ENCODE measurements at regions not wholly inside any gene's neighbourhood (a gene's known extent, or its start where the extent isn't known, plus 50 kb on each side); places are given as distances from the start of the nearest gene placed in this dataset.

- Histone ChIP-seq H3K27ac (ENCODE audit: insufficient read depth in 1 of 2, low read depth in 1 of 2, low read length in 2 of 2, poor library complexity in 1 of 2, severe bottlenecking in 2 of 2) (no peak overlapping the region), H3K4me3 (ENCODE audit: control insufficient read depth in 1 of 7, extremely low read depth in 1 of 7, insufficient read depth in 4 of 7, low read depth in 2 of 7, low read length in 6 of 7) (no peak overlapping the region), H3K27me3 (replicated peaks in 2 of 5; ENCODE audit: control insufficient read depth in 4 of 5, insufficient read depth in 5 of 5, low read length in 4 of 5) (no peaks in the 10 kb centered on the region), H3K36me3 (ENCODE audit: control insufficient read depth in 4 of 4, insufficient read depth in 4 of 4, low read length in 3 of 4) (no peaks in the 10 kb centered on the region), H3K4me1 (ENCODE audit: control extremely low read depth in 1 of 4, control insufficient read depth in 4 of 4, insufficient read depth in 4 of 4, low read length in 3 of 4) (no peaks in the 10 kb centered on the region), H3K9me3 (ENCODE audit: control extremely low read depth in 1 of 5, control insufficient read depth in 4 of 5, insufficient read depth in 2 of 5, low read depth in 1 of 5, low read length in 4 of 5) (no peaks in the 10 kb centered on the region)
- CTCF ChIA-PET, result no interaction called here
- POLR2A ChIA-PET, result no interaction called here
- DNase-seq, result no peak
- 100% methylated on average over 2 of the region's 7 CpGs for WGBS (ENCODE audit: insufficient coverage)
Observed at GRCh38 chr4:42809419-42810084, 83.0 kb upstream of the GRXCR1 start.

- DNase-seq, result no peak
- Histone ChIP-seq H3K4me3 (ENCODE audit: control insufficient read depth in 1 of 7, extremely low read depth in 1 of 7, insufficient read depth in 4 of 7, low read depth in 2 of 7, low read length in 6 of 7) (no peak overlapping the region), H3K27ac (ENCODE audit: insufficient read depth in 1 of 2, low read depth in 1 of 2, low read length in 2 of 2, poor library complexity in 1 of 2, severe bottlenecking in 2 of 2) (no peak overlapping the region), H3K9me3 (ENCODE audit: control extremely low read depth in 1 of 5, control insufficient read depth in 4 of 5, insufficient read depth in 2 of 5, low read depth in 1 of 5, low read length in 4 of 5) (peaks cover 0 to 25% (median 9%) of the 10 kb centered on the region in 5 experiments), H3K27me3 (replicated peaks in 2 of 5; ENCODE audit: control insufficient read depth in 4 of 5, insufficient read depth in 5 of 5, low read length in 4 of 5) (no peaks in the 10 kb centered on the region), H3K36me3 (ENCODE audit: control insufficient read depth in 4 of 4, insufficient read depth in 4 of 4, low read length in 3 of 4) (no peaks in the 10 kb centered on the region), H3K4me1 (ENCODE audit: control extremely low read depth in 1 of 4, control insufficient read depth in 4 of 4, insufficient read depth in 4 of 4, low read length in 3 of 4) (no peaks in the 10 kb centered on the region)
- ChIA-PET CTCF (no interaction called here), POLR2A (no interaction called here)
- 100% methylated on average over 1 of the region's 3 CpGs for WGBS (ENCODE audit: insufficient coverage)
Observed at GRCh38 chr4:42806303-42806835, 86.1 kb upstream of the GRXCR1 start.

- Histone ChIP-seq H3K4me1 (ENCODE audit: control extremely low read depth in 1 of 4, control insufficient read depth in 4 of 4, insufficient read depth in 4 of 4, low read length in 3 of 4) (no peaks in the 10 kb centered on the region), H3K27me3 (replicated peaks in 2 of 5; ENCODE audit: control insufficient read depth in 4 of 5, insufficient read depth in 5 of 5, low read length in 4 of 5) (no peaks in the 10 kb centered on the region), H3K36me3 (ENCODE audit: control insufficient read depth in 4 of 4, insufficient read depth in 4 of 4, low read length in 3 of 4) (no peaks in the 10 kb centered on the region), H3K27ac (ENCODE audit: insufficient read depth in 1 of 2, low read depth in 1 of 2, low read length in 2 of 2, poor library complexity in 1 of 2, severe bottlenecking in 2 of 2) (no peak overlapping the region), H3K9me3 (ENCODE audit: control extremely low read depth in 1 of 5, control insufficient read depth in 4 of 5, insufficient read depth in 2 of 5, low read depth in 1 of 5, low read length in 4 of 5) (peaks cover 0 to 2% (median 0%) of the 10 kb centered on the region in 5 experiments), H3K4me3 (ENCODE audit: control insufficient read depth in 1 of 7, extremely low read depth in 1 of 7, insufficient read depth in 4 of 7, low read depth in 2 of 7, low read length in 6 of 7) (no peak overlapping the region)
- ChIA-PET POLR2A (no interaction called here), CTCF (no interaction called here)
- WGBS (ENCODE audit: insufficient coverage), result 100% methylated on average over 1 of the region's 1 CpG
- DNase-seq, result no peak
Observed at GRCh38 chr4:42789041-42789567, 103.4 kb upstream of the GRXCR1 start.

- no peak for DNase-seq
- Histone ChIP-seq H3K27me3 (replicated peaks in 2 of 5; ENCODE audit: control insufficient read depth in 4 of 5, insufficient read depth in 5 of 5, low read length in 4 of 5) (no peaks in the 10 kb centered on the region), H3K4me3 (ENCODE audit: control insufficient read depth in 1 of 7, extremely low read depth in 1 of 7, insufficient read depth in 4 of 7, low read depth in 2 of 7, low read length in 6 of 7) (no peak overlapping the region), H3K36me3 (ENCODE audit: control insufficient read depth in 4 of 4, insufficient read depth in 4 of 4, low read length in 3 of 4) (no peaks in the 10 kb centered on the region), H3K27ac (ENCODE audit: insufficient read depth in 1 of 2, low read depth in 1 of 2, low read length in 2 of 2, poor library complexity in 1 of 2, severe bottlenecking in 2 of 2) (no peak overlapping the region), H3K4me1 (ENCODE audit: control extremely low read depth in 1 of 4, control insufficient read depth in 4 of 4, insufficient read depth in 4 of 4, low read length in 3 of 4) (no peaks in the 10 kb centered on the region), H3K9me3 (ENCODE audit: control extremely low read depth in 1 of 5, control insufficient read depth in 4 of 5, insufficient read depth in 2 of 5, low read depth in 1 of 5, low read length in 4 of 5) (peaks cover 0 to 4% (median 0%) of the 10 kb centered on the region in 5 experiments)
- ChIA-PET POLR2A (no interaction called here), CTCF (no interaction called here)
- WGBS (ENCODE audit: insufficient coverage), result 96% methylated on average over 5 of the region's 6 CpGs
Observed at GRCh38 chr4:42787079-42787463, 105.4 kb upstream of the GRXCR1 start.

- H3K36me3 ChIP-seq (ENCODE audit: control insufficient read depth in 4 of 4, insufficient read depth in 4 of 4, low read length in 3 of 4), result no peaks in the 10 kb centered on the region
- POLR2A ChIA-PET, result no interaction called here
- CTCF ChIA-PET, result no interaction called here
- no peaks in the 10 kb centered on the region for H3K27me3 ChIP-seq (replicated peaks in 2 of 5; ENCODE audit: control insufficient read depth in 4 of 5, insufficient read depth in 5 of 5, low read length in 4 of 5)
- no peak overlapping the region for H3K4me3 ChIP-seq (ENCODE audit: control insufficient read depth in 1 of 7, extremely low read depth in 1 of 7, insufficient read depth in 4 of 7, low read depth in 2 of 7, low read length in 6 of 7)
- no peaks in the 10 kb centered on the region for H3K4me1 ChIP-seq (ENCODE audit: control extremely low read depth in 1 of 4, control insufficient read depth in 4 of 4, insufficient read depth in 4 of 4, low read length in 3 of 4)
- DNase-seq, result no peak
- peaks cover 0 to 4% (median 0%) of the 10 kb centered on the region in 5 experiments for H3K9me3 ChIP-seq (ENCODE audit: control extremely low read depth in 1 of 5, control insufficient read depth in 4 of 5, insufficient read depth in 2 of 5, low read depth in 1 of 5, low read length in 4 of 5)
- no peak overlapping the region for H3K27ac ChIP-seq (ENCODE audit: insufficient read depth in 1 of 2, low read depth in 1 of 2, low read length in 2 of 2, poor library complexity in 1 of 2, severe bottlenecking in 2 of 2)
- WGBS (ENCODE audit: insufficient coverage), result 82% methylated on average over 6 of the region's 6 CpGs
Observed at GRCh38 chr4:42786350-42787078, 106.0 kb upstream of the GRXCR1 start.

- POLR2A ChIA-PET, result no interaction called here
- H3K27me3 ChIP-seq (replicated peaks in 2 of 5; ENCODE audit: control insufficient read depth in 4 of 5, insufficient read depth in 5 of 5, low read length in 4 of 5), result no peaks in the 10 kb centered on the region
- DNase-seq, result no peak
- WGBS (ENCODE audit: insufficient coverage), result 90% methylated on average over 5 of the region's 5 CpGs
- CTCF ChIA-PET, result no interaction called here
- no peak overlapping the region for H3K27ac ChIP-seq (ENCODE audit: insufficient read depth in 1 of 2, low read depth in 1 of 2, low read length in 2 of 2, poor library complexity in 1 of 2, severe bottlenecking in 2 of 2)
- H3K4me1 ChIP-seq (ENCODE audit: control extremely low read depth in 1 of 4, control insufficient read depth in 4 of 4, insufficient read depth in 4 of 4, low read length in 3 of 4), result no peaks in the 10 kb centered on the region
- no peak overlapping the region for H3K4me3 ChIP-seq (ENCODE audit: control insufficient read depth in 1 of 7, extremely low read depth in 1 of 7, insufficient read depth in 4 of 7, low read depth in 2 of 7, low read length in 6 of 7)
- H3K36me3 ChIP-seq (ENCODE audit: control insufficient read depth in 4 of 4, insufficient read depth in 4 of 4, low read length in 3 of 4), result no peaks in the 10 kb centered on the region
- H3K9me3 ChIP-seq (ENCODE audit: control extremely low read depth in 1 of 5, control insufficient read depth in 4 of 5, insufficient read depth in 2 of 5, low read depth in 1 of 5, low read length in 4 of 5), result peaks cover 0 to 4% (median 0%) of the 10 kb centered on the region in 5 experiments
Observed at GRCh38 chr4:42785817-42786216, 106.7 kb upstream of the GRXCR1 start.

GRCh38 chr4:42781315-42781714 lies 111.2 kb upstream of the GRXCR1 start:
- CTCF ChIA-PET, result interaction anchor here (0.9 kb wide), 1 partner anchor 19 kb away, joined by 3 read pairs; no protein-coding TSS in a partner anchor
- Histone ChIP-seq H3K9me3 (ENCODE audit: control extremely low read depth in 1 of 5, control insufficient read depth in 4 of 5, insufficient read depth in 2 of 5, low read depth in 1 of 5, low read length in 4 of 5) (peaks cover 0 to 4% (median 0%) of the 10 kb centered on the region in 5 experiments), H3K27ac (ENCODE audit: insufficient read depth in 1 of 2, low read depth in 1 of 2, low read length in 2 of 2, poor library complexity in 1 of 2, severe bottlenecking in 2 of 2) (no peak overlapping the region), H3K4me1 (ENCODE audit: control extremely low read depth in 1 of 4, control insufficient read depth in 4 of 4, insufficient read depth in 4 of 4, low read length in 3 of 4) (no peaks in the 10 kb centered on the region), H3K36me3 (ENCODE audit: control insufficient read depth in 4 of 4, insufficient read depth in 4 of 4, low read length in 3 of 4) (no peaks in the 10 kb centered on the region), H3K4me3 (ENCODE audit: control insufficient read depth in 1 of 7, extremely low read depth in 1 of 7, insufficient read depth in 4 of 7, low read depth in 2 of 7, low read length in 6 of 7) (no peak overlapping the region), H3K27me3 (replicated peaks in 2 of 5; ENCODE audit: control insufficient read depth in 4 of 5, insufficient read depth in 5 of 5, low read length in 4 of 5) (no peaks in the 10 kb centered on the region)
- POLR2A ChIA-PET, result no interaction called here
- WGBS (ENCODE audit: insufficient coverage), result no CpG with 5 or more reads among the region's 2 CpGs
- DNase-seq, result peak in 2 of 3 donors; percentile 1 to 8
